MM.1S (cell line): ENCODE measurements at regions not wholly inside any gene's neighbourhood (a gene's known extent, or its start where the extent isn't known, plus 50 kb on each side); places are given as distances from the start of the nearest gene placed in this dataset.

Source experiments
- DNase-seq: peaks from one replicate; pipeline ENCODE4 v3.0.0-alpha.2; 2015
- H2AFZ ChIP-seq: fragments of 300-600 bp; sonication (generic); 2 replicates; pipeline ENCODE4 v1.6.0; 2016; ENCODE audit warnings: antibody characterized with exemption, low read length
- H3F3A ChIP-seq: fragments of 300-600 bp; sonication (generic); 2 replicates; pipeline ENCODE4 v1.6.1; 2016; ENCODE audit warnings: mild to moderate bottlenecking, antibody characterized with exemption, low read length, moderate library complexity, mixed read lengths; ENCODE audit not compliant: insufficient read depth
- H3K27ac ChIP-seq: fragments of 300-600 bp; sonication (generic); 2 replicates; pipeline ENCODE4 v1.5.1; 2016; ENCODE audit warnings: mild to moderate bottlenecking, low read length
- H3K27me3 ChIP-seq: fragments of 300-600 bp; sonication (generic); replicated peaks from 2 replicates; pipeline ENCODE4 v1.6.0; 2016; ENCODE audit warnings: low read length; ENCODE audit not compliant: insufficient read depth
- H3K36me3 ChIP-seq: fragments of 300-600 bp; sonication (generic); replicated peaks from 2 replicates; pipeline ENCODE4 v1.6.1; 2016; ENCODE audit warnings: mild to moderate bottlenecking, low read length, mixed read lengths; ENCODE audit not compliant: insufficient read depth
- H3K4me1 ChIP-seq: fragments of 300-600 bp; sonication (generic); 2 replicates; pipeline ENCODE4 v1.6.1; 2016; ENCODE audit warnings: low read length, mixed read lengths
- H3K4me2 ChIP-seq: fragments of 300-600 bp; sonication (generic); 2 replicates; pipeline ENCODE4 v1.6.0; 2016; ENCODE audit warnings: low read depth, low read length
- H3K4me3 ChIP-seq: fragments of 300-600 bp; sonication (generic); 2 replicates; pipeline ENCODE4 v1.5.1; 2016; ENCODE audit warnings: low read length, mixed read lengths
- H3K79me2 ChIP-seq: fragments of 300-600 bp; sonication (generic); 2 replicates; pipeline ENCODE4 v1.6.1; 2016; ENCODE audit warnings: mixed run types, low read length, mixed read lengths
- H3K9ac ChIP-seq: fragments of 300-600 bp; sonication (generic); 2 replicates; pipeline ENCODE4 v1.6.1; 2016; ENCODE audit warnings: low read length, mixed read lengths
- H3K9me2 ChIP-seq: fragments of 300-600 bp; sonication (generic); replicated peaks from 2 replicates; pipeline ENCODE4 v1.6.1; 2016; ENCODE audit warnings: mild to moderate bottlenecking, low read length, mixed read lengths; ENCODE audit not compliant: insufficient read depth
- H3K9me3 ChIP-seq: fragments of 300-600 bp; sonication (generic); replicated peaks from 2 replicates; pipeline ENCODE4 v1.6.1; 2016; ENCODE audit warnings: mild to moderate bottlenecking, low read length, mixed read lengths; ENCODE audit not compliant: insufficient read depth
- H4K20me1 ChIP-seq: fragments of 300-600 bp; sonication (generic); 2 replicates; pipeline ENCODE4 v1.6.1; 2016; ENCODE audit warnings: mild to moderate bottlenecking, low read length, moderate library complexity, mixed read lengths; ENCODE audit not compliant: insufficient read depth
- EZH2 ChIP-seq: fragments of 300-600 bp; sonication (generic); optimal IDR thresholded peaks from 2 replicates; pipeline ENCODE3; 2017; ENCODE audit warnings: low read depth, mild to moderate bottlenecking, antibody characterized with exemption, low read length, mixed read lengths
- EZH2phosphoT487 ChIP-seq: fragments of 300-600 bp; sonication (generic); IDR thresholded peaks from 2 replicates; pipeline ENCODE4 v1.6.1; 2018; ENCODE audit warnings: antibody characterized with exemption, low read length
- TF ChIP-seq, protein P1 (sequence below): fragments of 300-600 bp; sonication (generic); IDR thresholded peaks from 2 replicates; pipeline ENCODE4 v1.5.1; 2016; ENCODE audit warnings: antibody characterized with exemption, low read length, mixed read lengths

DNA sequence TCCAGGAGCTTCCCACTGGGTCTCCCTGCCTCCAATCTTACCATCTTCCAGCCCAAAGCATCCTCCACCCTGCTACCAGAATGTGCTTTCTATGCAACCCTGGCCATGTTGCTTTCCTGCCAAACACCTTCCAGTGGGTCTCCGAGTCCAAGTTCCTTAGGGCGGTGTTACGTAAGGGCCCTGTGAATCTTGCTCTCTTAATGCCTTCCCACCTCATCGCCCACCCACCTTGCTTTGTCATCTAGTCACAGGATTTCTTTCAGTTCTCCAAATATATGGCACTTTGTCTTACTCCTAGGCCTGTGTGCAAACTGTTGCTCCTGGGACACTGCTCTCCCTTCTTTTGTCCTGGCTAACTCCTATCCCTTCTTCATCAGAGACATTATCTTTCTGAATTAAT, 344.5 kb downstream of the RPS24 start:
- Histone ChIP-seq H3K4me1 (no peaks in the 10 kb centered on the region), H3K4me2 (no peak overlapping the region), H3K79me2 (no peaks in the 10 kb centered on the region), H3K36me3 (no peaks in the 10 kb centered on the region), H3K4me3 (no peak overlapping the region), H3K9me3 (no peaks in the 10 kb centered on the region), H3F3A (no peaks in the 10 kb centered on the region), H3K9me2 (no peaks in the 10 kb centered on the region), H2AFZ (no peak overlapping the region), H3K9ac (no peak overlapping the region), H3K27me3 (no peaks in the 10 kb centered on the region), H3K27ac (no peak overlapping the region), H4K20me1 (no peaks in the 10 kb centered on the region)
- no peak for DNase-seq
- TF ChIP-seq EZH2phosphoT487 (no peak), EZH2 (no peak)
- TF ChIP-seq, protein P1, sequence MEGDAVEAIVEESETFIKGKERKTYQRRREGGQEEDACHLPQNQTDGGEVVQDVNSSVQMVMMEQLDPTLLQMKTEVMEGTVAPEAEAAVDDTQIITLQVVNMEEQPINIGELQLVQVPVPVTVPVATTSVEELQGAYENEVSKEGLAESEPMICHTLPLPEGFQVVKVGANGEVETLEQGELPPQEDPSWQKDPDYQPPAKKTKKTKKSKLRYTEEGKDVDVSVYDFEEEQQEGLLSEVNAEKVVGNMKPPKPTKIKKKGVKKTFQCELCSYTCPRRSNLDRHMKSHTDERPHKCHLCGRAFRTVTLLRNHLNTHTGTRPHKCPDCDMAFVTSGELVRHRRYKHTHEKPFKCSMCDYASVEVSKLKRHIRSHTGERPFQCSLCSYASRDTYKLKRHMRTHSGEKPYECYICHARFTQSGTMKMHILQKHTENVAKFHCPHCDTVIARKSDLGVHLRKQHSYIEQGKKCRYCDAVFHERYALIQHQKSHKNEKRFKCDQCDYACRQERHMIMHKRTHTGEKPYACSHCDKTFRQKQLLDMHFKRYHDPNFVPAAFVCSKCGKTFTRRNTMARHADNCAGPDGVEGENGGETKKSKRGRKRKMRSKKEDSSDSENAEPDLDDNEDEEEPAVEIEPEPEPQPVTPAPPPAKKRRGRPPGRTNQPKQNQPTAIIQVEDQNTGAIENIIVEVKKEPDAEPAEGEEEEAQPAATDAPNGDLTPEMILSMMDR = no peak

DNA sequence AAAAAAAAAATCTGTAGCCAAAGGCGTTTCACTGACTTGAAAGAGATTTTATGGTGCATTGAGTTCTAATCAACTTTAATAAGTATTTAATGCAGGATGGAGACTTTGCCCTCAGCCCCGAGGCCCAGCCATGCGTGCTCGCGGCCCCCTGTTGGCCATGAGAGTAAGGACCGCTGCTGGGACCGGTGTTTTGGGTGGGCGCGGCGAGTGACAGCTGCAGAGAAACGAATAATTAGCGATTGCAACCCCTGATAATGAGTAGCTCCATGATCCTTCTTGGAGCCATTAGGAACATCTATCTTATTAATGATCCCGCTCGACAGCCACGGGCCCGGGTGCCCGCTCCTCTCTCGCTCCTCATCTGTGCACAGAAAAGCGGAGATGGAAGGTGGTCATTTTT, 347.4 kb downstream of the RPS24 start:
- no peaks in the 10 kb centered on the region for H3K27me3 ChIP-seq

DNA sequence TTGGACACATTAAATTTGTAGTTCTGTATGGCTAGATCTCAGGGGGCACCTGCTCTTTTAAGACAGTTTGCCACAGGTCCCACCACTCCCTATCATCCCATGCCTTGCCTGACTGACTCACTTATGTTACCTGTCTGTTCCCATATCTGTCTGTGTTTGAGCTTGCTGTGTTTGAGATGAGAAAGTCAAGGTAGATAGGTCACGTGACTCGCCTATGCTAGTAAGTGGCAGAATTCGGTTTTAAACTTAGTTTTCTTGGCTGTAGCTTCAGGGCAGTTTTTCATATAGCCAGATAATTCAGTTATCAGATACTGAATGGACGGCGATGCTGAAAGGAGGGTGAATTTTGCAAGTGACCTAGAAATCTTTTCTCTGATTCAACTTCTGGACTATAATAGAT, 348.4 kb downstream of the RPS24 start:
- no peak overlapping the region for H3K4me3 ChIP-seq
- no peak overlapping the region for H3K4me2 ChIP-seq
- no peak overlapping the region for H3K27ac ChIP-seq
- H2AFZ ChIP-seq = no peak overlapping the region
- H3K4me1 ChIP-seq = no peaks in the 10 kb centered on the region
- no peak for DNase-seq
- H3F3A ChIP-seq = no peaks in the 10 kb centered on the region
- H3K36me3 ChIP-seq = no peaks in the 10 kb centered on the region
- no peaks in the 10 kb centered on the region for H4K20me1 ChIP-seq
- H3K79me2 ChIP-seq = no peaks in the 10 kb centered on the region
- no peaks in the 10 kb centered on the region for H3K9me3 ChIP-seq
- TF ChIP-seq EZH2 = no peak
- TF ChIP-seq, protein P1 = no peak
- no peak for TF ChIP-seq EZH2phosphoT487
- H3K27me3 ChIP-seq = no peaks in the 10 kb centered on the region
- no peak overlapping the region for H3K9ac ChIP-seq
- H3K9me2 ChIP-seq = no peaks in the 10 kb centered on the region

More for the DNA sequence above, 347.4 kb downstream of the RPS24 start:
- Histone ChIP-seq H3K36me3 (no peaks in the 10 kb centered on the region), H3F3A (no peaks in the 10 kb centered on the region), H2AFZ (no peak overlapping the region), H3K9ac (no peak overlapping the region), H3K9me2 (no peaks in the 10 kb centered on the region), H4K20me1 (no peaks in the 10 kb centered on the region), H3K4me2 (no peak overlapping the region), H3K4me3 (no peak overlapping the region), H3K9me3 (no peaks in the 10 kb centered on the region), H3K4me1 (no peaks in the 10 kb centered on the region), H3K27ac (no peak overlapping the region), H3K79me2 (no peaks in the 10 kb centered on the region)
- DNase-seq = no peak
- TF ChIP-seq EZH2 (no peak), EZH2phosphoT487 (no peak)
- TF ChIP-seq, protein P1 = peak; percentile 10; the same call in 1 of the 2 replicates

DNA sequence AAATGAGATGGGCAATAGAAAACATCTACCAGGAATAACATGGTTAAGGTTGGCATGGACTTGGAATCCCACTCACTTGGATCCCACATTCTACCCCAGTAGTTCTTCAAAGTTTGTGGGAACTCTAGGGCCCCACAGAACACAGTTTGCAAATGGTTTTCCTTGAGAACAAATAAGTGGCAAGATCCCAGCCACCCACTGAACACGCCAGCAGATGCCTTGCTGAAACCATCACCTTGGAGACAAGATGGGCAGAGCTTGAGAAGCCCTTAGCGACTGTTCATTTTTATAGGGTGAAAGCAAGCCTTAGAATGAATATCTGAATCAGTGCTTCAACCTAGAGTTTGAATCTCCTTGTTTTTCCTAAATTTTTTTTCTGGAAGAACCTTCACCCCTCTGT, 349.1 kb downstream of the RPS24 start:
- DNase-seq = no peak
- H3K27ac ChIP-seq = no peak overlapping the region
- no peak overlapping the region for H3K4me2 ChIP-seq
- H4K20me1 ChIP-seq = no peaks in the 10 kb centered on the region
- H3K4me1 ChIP-seq = no peaks in the 10 kb centered on the region
- H3K79me2 ChIP-seq = no peaks in the 10 kb centered on the region
- no peak overlapping the region for H3K4me3 ChIP-seq
- H3K9me3 ChIP-seq = no peaks in the 10 kb centered on the region
- H2AFZ ChIP-seq = no peak overlapping the region
- H3K9ac ChIP-seq = no peak overlapping the region
- H3K27me3 ChIP-seq = no peaks in the 10 kb centered on the region
- H3F3A ChIP-seq = no peaks in the 10 kb centered on the region
- H3K36me3 ChIP-seq = no peaks in the 10 kb centered on the region
- TF ChIP-seq, protein P1 = no peak
- TF ChIP-seq EZH2 (no peak), EZH2phosphoT487 (no peak)
- H3K9me2 ChIP-seq = no peaks in the 10 kb centered on the region
